Right lobe of liver (tissue), 6 donors: ENCODE measurements at regions not wholly inside any gene's neighbourhood (a gene's known extent, or its start where the extent isn't known, plus 50 kb on each side); places are given as distances from the start of the nearest gene placed in this dataset.

ENCODE experiments used
- ATAC-seq, 4 donors: fragments of 200-7000 bp; cut with Tn5 transposase; one replicate each; pipeline ENCODE4 v1.9.1; 2020; ENCODE audit warnings: mild to moderate bottlenecking in 4 of 4, moderate library complexity in 4 of 4
- DNase-seq, 3 donors: peaks; one replicate each; pipeline ENCODE4 v3.0.0-alpha.2; 2020
- H3K27ac ChIP-seq, 3 donors: fragments of 200-600 bp; one replicate each; pipeline ENCODE4 v1.8.0; 2022
- H3K27me3 ChIP-seq, 2 donors: fragments of 200-600 bp; one replicate each; pipeline ENCODE4 v1.8.0; 2022
- H3K36me3 ChIP-seq, 4 donors: fragments of 200-600 bp; sonication (generic) in 1 of 4; one replicate each; pipeline versions ENCODE4 v1.5.1 to v1.8.0; 2017 to 2022; ENCODE audit warnings: control low read depth in 1 of 4
- H3K4me1 ChIP-seq, 4 donors: fragments of 200-600 bp; sonication (generic) in 1 of 4; one replicate each; pipeline versions ENCODE4 v1.5.1 to v1.8.0; 2017 to 2022; ENCODE audit warnings: control low read depth in 1 of 4
- H3K4me3 ChIP-seq, 3 donors: fragments of 200-600 bp; one replicate each; pipeline ENCODE4 v1.8.0; 2022
- H3K9me3 ChIP-seq, 4 donors: fragments of 200-600 bp; sonication (generic) in 1 of 4; one replicate each; pipeline versions ENCODE4 v1.5.1 to v1.8.0; 2017 to 2022; ENCODE audit warnings: control low read depth in 1 of 4
- POLR2A ChIP-seq: fragments of 450-650 bp; IDR thresholded peaks from one replicate; pipeline ENCODE4 v1.6.1; 2017; ENCODE audit warnings: antibody characterized with exemption, mild to moderate bottlenecking
- WGBS: methylation state at CpG from one replicate; pipeline ENCODE4 v1.1.6; 2018; ENCODE audit warnings: low coverage, low lambda C conversion rate; ENCODE audit not compliant: insufficient coverage; ENCODE audit errors: missing lambda C conversion rate; 5-methylcytosine and 5-hydroxymethylcytosine counted together
- intact Hi-C, 2 donors: fragments of 100-400 bp; cut with DNase I; formaldehyde crosslinking; loops; one replicate each; pipeline versions ENCODE4 v1.11.2 to v1.14.1; 2022
- TF ChIP-seq, protein P1 (sequence below), 4 donors: fragments of 200-600 bp in 3 of 4; fragments of 450-650 bp in 1 of 4; IDR thresholded peaks; one replicate each; pipeline versions ENCODE4 v1.5.1 to v1.8.0; 2016 to 2022; ENCODE audit warnings: antibody characterized with exemption in 4 of 4, mild to moderate bottlenecking in 2 of 4
- donor health status: DM: no; HTN: yes; CAD: no.
- donor health status: DM: no; HTN: no; CAD: no.
- donor health status: DM: no; HTN: no; CAD: no.
- donor health status: DM: no; HTN: yes; CAD: no.
- donor health status: DM: no; HTN: yes; CAD: no.

- Histone ChIP-seq H3K4me3 (no peak overlapping the region), H3K27me3 (no peaks in the 10 kb centered on the region), H3K4me1 (no peaks in the 10 kb centered on the region), H3K27ac (no peak overlapping the region), H3K36me3 (no peaks in the 10 kb centered on the region), H3K9me3 (no peaks in the 10 kb centered on the region)
- no peak for ATAC-seq
- 92% methylated on average over 2 of the region's 2 CpGs for WGBS
- DNase-seq, result no peak
- TF ChIP-seq, protein P1, sequence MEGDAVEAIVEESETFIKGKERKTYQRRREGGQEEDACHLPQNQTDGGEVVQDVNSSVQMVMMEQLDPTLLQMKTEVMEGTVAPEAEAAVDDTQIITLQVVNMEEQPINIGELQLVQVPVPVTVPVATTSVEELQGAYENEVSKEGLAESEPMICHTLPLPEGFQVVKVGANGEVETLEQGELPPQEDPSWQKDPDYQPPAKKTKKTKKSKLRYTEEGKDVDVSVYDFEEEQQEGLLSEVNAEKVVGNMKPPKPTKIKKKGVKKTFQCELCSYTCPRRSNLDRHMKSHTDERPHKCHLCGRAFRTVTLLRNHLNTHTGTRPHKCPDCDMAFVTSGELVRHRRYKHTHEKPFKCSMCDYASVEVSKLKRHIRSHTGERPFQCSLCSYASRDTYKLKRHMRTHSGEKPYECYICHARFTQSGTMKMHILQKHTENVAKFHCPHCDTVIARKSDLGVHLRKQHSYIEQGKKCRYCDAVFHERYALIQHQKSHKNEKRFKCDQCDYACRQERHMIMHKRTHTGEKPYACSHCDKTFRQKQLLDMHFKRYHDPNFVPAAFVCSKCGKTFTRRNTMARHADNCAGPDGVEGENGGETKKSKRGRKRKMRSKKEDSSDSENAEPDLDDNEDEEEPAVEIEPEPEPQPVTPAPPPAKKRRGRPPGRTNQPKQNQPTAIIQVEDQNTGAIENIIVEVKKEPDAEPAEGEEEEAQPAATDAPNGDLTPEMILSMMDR (IDR thresholded peaks at IDR 0.05), result no peak
- no peak for TF ChIP-seq POLR2A
- intact Hi-C loops, result no loop called here
These were observed 427.2 kb upstream of the KLF6 start for GRCh38 chr10:4212111-4212630.

GRCh38 chr10:4208499-4208898 lies 423.5 kb upstream of the KLF6 start:
- Histone ChIP-seq H3K9me3 (no peaks in the 10 kb centered on the region), H3K4me3 (no peak overlapping the region), H3K27ac (no peak overlapping the region), H3K36me3 (no peaks in the 10 kb centered on the region), H3K27me3 (no peaks in the 10 kb centered on the region), H3K4me1 (no peaks in the 10 kb centered on the region)
- TF ChIP-seq POLR2A, result no peak
- TF ChIP-seq, protein P1 (IDR thresholded peaks at IDR 0.05), result no peak
- DNase-seq (no peak), ATAC-seq (no peak)
- 46% methylated on average over 5 of the region's 5 CpGs for WGBS
- intact Hi-C loops, result no loop called here

DNA sequence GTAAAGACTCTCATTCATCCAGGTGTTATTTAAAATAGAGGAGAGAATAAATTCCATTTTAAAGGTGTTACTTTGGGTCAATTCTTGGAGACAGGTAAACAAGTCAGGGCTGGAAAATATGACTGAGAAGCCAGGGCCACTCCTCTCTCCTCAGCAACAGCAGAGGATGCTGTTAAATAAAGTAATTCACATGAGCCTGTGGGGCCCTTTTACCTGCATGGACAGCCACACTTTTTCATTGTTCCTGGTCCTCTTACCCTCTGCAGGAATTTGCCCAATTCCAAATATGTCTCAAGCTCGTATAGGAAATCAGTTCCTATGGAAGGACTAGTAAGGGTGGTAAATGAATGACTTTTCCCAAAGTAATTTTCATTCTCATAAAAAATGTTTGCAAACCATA lies 420.1 kb upstream of the KLF6 start:
- no peak overlapping the region for H3K4me3 ChIP-seq
- 39% methylated on average over 1 of the region's 1 CpG for WGBS
- no peaks in the 10 kb centered on the region for H3K9me3 ChIP-seq
- H3K27me3 ChIP-seq, result no peaks in the 10 kb centered on the region
- no peak overlapping the region for H3K27ac ChIP-seq
- H3K36me3 ChIP-seq, result no peaks in the 10 kb centered on the region
- intact Hi-C loops, result no loop called here
- ATAC-seq, result no peak
- no peak for DNase-seq
- TF ChIP-seq, protein P1 (IDR thresholded peaks at IDR 0.05), result no peak
- no peak for TF ChIP-seq POLR2A
- no peaks in the 10 kb centered on the region for H3K4me1 ChIP-seq

DNA sequence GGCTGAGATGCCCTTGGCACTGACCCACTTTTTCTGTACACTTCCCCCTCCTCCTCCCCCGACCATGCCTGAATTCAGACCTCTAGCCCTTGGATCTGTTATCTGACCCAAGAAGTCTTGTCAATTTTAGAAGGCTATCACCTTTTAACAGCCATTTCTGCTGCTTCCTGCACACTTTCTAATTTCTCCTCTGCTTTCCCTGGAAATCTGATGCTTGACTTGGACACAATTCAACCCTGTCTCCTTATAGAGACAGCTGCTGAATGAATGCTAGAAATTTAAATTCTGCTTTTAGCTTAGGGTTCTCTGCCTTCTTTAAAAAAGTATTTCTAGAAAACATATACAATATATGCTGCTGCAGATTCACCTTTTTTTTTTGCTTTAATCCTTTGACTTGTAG lies 417.9 kb upstream of the KLF6 start:
- H3K27me3 ChIP-seq, result no peaks in the 10 kb centered on the region
- no peak for TF ChIP-seq POLR2A
- TF ChIP-seq, protein P1 (IDR thresholded peaks at IDR 0.05), result no peak
- no peak for DNase-seq
- intact Hi-C loops, result no loop called here
- no peak for ATAC-seq
- no peak overlapping the region for H3K27ac ChIP-seq
- 55% methylated on average over 1 of the region's 1 CpG for WGBS
- H3K4me3 ChIP-seq, result no peak overlapping the region
- no peaks in the 10 kb centered on the region for H3K4me1 ChIP-seq
- H3K36me3 ChIP-seq, result no peaks in the 10 kb centered on the region
- no peaks in the 10 kb centered on the region for H3K9me3 ChIP-seq
